ENCODE measurements at regions not wholly inside any gene's neighbourhood (a gene's known extent, or its start where the extent isn't known, plus 50 kb on each side); places are given as distances from the start of the nearest gene placed in this dataset.
A peak's percentile ranks its signal among the peaks of the same experiment; 100 is the strongest.

DNA sequence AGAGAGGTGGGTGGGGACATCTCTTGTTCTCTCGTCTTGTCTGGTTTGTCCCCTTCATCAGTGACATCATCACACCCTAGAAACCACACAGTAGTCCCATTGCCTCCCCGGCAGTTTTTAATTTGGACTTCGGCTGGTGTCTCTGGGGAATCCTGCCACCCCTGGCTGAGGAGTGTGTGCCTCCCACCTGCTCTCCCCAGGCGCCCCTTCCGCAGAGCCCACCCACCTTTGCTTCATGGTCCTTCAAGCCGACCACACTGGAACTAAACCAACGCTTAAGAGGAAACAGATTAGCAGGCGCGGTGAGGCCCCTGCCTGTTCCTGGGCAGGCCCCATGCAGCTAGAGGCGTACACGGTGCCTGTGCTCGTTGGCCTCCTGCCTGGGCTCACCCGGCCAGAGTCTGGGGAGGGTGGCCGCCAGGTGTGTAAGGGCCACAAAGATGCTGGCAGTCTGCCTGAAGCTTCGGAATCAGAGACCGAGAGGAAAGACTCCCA, 107.6 kb upstream of the SPRY4 start:
- DNase-seq = peak; percentile 6

DNA sequence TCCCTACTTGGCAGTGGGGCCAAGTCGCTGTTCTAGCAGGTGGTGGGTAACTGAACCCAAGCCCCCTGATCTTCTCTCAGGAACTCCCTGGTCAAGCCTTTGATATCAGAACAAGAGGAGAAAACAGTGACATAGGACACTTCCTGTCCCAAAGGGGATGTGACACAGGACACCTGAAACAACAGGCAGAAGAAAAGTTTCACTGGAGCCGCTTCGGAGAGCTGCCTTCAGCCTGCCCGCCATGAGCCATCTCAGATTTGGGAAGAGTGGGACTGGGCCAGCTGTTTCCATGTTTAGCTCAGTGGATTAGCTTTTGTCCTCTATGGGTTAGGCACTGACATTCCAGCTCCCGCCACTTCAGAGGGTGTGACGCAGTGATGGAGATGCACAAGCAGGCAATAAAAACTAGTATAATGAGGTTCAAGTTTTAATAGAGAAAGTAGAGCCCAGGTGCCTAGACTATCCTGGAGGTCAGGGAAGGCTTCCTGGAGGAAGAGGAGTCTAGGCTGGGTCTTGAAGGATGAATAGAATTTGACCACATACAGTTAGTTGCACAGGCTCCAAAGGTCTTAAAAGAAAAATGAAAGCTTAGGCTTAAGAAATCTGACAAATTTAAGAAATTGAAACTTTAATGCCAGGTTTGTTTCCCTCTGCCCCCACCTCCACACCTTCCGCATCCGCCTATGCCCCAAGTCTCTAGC, 104.1 kb upstream of the SPRY4 start:
- DNase-seq = no peak

DNA sequence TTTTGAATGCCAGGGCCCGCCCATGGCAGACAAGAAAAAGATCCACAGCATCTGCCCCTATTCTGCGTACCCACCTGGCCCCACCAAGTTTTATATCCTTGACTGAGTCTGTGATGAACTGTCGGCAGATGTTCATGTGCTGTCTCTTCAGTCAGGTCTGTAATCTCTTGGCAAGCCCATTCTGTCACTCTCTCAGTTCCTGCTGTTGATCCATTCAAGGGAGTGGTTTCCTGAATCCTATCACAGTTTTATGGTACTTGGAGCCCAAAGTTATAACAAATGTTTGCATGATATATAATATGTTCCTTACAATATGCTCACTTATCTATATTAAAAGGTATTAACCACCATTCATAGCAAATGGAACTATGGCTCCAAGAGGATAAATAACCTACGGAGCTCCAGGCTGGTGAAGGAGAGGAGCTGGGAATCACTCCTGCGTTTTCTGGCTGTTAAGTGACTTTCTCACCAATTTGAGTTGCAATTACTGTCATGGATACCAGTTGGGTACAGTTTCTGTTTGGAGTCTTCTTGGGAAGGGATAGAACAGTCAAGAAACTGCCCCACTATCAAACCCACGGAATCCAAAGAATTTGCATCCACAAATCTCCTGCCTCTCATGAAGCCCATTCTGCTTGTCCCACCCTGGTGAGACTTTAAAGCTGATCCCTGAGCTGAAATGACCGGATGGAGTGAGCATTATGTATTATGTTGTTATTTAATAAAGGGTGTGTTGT, 103.4 kb upstream of the SPRY4 start:
- no peak for DNase-seq

DNA sequence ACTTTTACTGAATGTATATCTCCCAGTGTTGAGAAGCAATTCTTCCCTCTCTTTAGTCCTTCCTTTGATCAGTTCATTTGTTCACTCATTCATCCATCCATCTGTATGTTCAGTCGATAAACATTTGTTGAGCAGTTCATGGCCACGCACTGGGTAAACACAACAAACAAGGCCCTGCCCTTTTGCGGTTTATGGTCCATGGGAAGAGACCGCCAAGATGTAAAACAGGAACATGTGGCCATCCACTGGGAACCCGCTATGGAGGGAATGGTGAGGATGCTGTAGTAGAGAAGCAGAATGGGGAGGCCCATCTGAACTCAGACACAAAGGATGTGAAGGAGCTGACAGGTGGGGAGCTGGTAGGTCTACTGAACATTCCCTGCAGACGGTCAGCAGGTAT, 102.7 kb upstream of the SPRY4 start:
- no peak for DNase-seq

DNA sequence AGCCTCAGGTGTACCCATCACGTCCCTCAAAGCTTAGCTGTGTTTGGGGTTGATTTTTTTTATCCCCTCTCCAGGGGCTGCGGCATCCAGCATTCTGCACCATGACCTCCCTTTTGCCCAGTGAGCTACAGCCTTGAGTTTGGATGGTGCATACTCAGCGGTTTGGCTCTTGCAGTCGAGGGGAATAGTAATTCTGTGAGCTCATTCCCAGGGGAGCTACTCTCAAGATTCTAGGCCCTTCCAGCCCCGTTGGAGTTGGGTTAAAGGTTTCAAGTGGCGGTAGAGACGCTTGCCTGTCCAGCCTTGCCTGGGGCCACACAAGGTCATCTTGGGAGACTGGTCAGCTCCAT, 102.2 kb upstream of the SPRY4 start:
- DNase-seq = no peak

DNA sequence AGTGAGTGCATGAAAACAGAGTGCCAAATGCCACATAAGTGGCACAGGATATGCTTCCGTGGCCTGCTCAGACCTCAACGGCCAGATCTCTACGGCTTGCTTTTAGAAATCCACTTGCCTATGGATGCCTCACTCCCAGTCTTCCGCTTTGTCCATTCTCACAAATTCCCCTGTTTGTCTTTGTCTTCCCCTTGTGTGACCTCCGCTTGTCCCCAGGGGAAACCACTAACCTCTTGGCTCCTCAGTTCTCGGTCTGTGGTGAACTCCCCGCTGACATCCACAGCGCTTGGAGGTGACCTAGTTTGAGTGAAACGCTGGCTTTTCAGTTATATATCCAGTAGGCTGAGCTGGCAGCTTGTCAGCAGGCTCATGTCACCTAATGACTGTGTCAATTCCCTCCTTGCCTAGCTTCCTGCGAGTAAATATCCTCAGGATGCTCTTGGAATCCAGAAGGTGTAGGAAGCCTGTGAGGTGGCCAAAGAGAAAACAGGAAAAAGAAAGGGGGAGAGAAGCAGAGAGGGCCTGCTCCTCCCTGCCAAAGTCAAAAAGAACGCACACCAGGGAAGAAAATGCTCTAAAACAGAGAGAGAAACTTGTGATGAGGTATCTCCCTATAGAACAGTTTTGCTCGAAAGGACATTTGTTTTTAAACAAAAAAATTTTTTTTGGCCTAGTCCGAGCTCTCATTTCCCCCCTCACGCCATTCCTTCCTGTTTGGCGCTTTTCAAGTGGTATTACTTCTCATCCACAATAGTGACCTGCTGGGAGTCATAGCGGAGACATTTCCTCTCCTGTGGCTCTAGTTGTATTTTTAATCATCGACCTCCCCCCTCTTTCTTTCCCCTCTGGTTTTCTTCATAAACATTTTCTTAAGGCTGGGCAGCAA, 101.6 kb upstream of the SPRY4 start:
- no peak for DNase-seq

DNA sequence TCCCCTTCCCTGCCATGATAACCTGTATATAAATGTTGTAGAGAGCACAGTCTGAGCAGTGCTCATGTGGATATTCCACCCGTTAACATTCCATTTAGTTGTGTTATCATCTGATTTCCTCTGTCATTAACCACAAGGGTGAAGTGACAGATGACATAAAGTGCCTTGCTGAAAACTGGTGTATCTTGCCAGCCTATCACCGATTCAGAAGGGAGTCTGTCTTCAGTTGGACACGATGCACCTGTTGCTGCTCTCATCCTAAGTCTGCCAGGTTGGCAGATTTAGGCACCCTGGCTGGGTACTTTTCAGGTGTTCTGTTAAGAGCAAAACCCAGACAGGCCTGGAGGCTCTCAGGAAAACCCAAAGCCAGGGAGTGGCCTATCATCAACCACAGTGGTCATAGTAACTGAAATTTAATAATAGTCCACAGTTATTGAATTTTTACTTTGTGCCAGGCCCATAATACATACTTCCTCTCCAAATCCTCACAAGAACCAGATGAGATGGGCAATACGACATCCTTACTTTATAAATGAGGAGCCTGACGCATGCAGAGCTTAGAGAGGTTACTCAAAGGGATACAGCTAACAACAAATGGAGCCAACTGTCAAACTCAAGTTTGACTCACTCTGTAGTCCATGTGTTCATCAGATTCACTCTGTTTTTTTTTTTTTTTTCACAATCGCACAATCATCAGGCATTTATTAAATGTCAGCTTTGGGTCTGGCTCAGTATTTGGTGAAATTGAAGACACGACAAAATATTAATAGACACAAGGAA, 100.7 kb upstream of the SPRY4 start:
- DNase-seq = no peak

DNA sequence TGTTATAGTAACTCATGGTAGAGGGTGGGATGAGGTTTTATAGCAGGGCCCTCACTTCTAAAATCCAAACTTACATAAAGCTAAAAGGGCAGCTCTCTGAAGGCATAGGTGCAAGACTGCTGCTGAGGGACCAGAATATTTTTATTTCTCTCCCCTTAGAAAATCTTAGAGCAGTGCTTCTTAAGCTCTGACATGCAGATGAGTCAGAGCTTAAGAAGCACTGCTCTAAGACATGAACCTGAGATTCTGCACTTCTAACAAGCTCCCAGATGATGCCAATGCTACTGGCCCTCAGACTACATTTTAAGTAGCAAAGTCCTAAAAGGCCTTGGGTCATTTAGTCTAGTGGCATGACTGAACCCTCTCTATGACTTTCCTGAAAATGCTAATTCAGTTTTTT, 97.6 kb upstream of the SPRY4 start:
- DNase-seq = no peak

DNA sequence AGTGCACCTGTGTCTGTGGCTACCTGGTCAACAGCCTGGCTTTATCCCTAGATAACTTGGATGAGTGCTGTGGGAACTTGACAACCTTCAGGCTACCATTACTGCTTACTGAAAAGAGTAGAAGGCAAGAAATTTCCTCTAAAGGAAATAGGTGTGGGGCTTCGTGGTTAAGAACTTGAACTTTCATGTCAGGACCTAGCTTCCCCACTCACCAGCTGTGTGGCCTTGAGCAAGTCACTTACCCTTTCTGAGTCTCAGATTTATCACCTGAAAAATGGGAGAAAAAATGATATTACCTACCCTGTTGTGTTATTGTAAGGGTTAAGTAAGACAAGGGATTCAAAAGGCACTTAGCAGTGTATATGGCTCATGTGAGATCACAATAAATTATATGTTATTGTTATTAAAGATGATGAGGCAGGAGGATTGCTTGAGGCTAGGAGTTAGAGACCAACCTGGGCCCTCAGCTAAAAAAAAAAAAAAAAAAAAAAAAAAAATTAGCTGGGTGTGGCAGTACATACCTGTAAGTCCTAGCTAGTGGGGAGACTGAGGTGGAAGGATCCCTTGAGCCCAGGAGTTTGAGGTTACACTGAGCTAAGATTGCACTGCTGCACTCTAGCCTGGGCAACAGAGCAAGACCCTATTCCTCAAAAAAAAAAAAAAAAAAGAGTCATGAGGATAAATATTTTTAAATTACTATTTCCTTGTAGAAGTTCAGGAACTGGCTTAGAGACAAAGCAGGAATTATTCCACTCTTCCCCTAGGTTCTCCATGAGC, 97.0 kb upstream of the SPRY4 start:
- DNase-seq = no peak

DNA sequence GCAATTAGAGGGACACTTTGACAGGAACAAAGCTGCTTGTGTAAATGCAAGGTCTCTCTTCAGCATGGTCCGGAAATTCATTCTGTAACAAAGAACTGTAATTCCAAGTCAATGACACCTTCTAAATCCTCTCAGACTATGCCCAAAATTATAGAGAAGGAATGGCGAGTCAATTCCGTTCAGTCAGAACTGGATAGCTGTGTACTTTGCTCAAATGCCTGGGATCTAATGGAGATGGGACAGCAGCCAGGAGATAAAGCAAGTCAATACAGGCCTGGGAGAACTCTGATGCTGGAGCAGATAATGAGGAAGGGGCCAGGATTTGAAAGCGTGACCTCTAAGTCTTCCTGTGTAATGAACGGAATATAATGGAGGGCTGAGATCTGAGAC, 96.4 kb upstream of the SPRY4 start:
- no peak for DNase-seq

DNA sequence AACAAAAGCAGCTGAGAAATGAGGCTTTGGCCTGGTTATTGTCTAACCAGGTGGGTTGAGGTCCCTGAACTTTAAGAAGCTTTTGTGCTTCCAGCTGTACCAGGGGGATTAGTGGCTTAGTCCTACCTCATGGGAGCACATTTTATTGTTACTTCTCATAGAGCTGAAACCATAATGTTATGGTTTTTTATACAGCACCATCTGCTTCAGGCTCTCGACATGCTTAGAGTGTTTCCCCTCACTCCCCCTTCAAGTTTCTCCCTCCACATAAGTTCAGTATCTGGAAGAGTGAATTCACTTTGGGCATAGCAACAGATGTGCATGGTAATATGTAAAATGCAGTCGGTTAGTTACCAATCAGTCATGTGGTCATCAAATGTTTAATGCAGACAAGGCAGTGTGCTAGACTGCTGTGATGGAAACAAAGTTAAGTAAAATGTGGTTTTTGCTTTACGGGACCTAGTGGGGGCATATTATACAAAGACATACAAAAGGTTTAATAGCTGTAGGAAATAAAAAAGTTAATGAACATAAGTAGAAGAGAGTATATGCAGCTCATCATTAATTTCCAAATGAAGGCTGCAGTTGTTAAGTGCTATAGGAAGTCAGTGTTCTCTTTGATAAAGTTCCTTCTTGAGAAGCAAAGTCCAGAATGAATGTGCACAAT, 95.9 kb upstream of the SPRY4 start:
- no peak for DNase-seq

DNA sequence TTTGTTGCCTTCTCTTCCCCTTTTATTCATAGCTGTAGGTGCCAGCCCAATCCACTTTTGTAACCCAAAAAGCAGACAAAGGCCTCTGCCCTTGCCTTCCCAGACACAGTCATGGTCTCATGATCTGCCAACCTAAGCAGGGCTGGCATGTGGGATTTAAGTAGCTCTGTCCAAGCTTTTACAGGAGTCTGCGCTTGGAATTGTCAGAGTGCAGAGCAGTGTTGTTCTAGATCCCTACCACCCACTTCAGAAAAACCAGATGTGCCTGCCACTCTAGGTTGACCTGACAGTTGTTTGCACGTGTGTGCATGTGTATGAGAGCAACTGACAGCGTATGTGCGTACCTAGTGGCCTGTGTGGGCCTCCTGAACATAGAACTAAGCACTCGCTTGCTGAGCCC, 87.8 kb upstream of the SPRY4 start:
- DNase-seq = no peak

DNA sequence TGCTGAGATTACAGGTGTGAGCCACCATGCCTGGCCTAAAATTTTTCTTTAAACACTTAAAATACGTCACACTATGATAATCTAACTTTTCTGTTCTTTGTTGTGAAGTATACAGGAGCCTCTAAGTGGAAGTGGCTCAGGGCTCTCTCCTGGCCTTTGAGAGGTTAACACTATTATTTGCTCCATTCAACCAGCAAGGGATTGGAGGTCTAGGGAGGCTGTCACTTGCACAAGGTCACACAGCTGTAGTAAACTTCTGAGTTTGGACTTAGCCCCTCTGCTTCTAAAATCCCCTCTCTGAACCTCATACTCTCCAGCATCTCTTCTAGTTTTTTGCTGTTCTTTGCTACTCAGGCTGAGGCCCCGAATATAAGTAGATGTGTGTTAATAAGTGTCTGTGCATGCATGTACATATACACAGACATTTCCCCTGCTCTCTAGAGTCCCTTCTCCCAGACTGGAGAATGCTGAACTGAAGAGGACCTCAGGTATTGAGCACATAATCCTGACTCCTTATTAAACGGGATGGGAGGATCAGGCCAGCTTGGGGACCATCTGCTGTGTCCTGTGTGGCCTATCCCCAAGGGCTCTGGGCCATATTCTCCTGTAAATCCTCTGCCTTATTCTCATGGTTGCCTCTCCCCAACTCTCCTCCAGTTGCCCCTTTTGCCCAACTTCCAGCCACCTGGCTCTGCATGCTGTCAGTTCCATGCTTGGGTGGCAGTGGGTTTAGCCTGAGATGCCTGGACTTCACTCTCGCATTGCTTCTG, 87.0 kb upstream of the SPRY4 start:
- DNase-seq = no peak

DNA sequence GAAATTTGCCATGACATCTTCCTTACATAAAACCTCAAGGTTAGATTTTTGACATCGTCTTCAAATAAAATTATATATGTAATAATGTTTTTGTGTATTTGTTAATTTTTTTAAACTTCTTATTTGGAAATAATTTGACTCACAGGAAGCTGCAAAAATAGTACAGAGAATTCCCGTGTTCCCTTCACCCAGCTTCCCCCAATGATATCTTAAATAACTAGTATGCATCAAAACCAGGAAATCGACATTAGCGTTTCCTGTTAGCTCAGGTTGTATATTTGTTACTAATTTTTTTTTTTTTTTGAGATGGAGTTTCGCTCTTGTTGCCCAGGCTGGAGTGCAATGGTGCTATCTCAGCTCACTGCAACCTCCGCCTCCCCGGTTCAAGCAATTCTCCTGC, 86.3 kb upstream of the SPRY4 start:
- DNase-seq = no peak

DNA sequence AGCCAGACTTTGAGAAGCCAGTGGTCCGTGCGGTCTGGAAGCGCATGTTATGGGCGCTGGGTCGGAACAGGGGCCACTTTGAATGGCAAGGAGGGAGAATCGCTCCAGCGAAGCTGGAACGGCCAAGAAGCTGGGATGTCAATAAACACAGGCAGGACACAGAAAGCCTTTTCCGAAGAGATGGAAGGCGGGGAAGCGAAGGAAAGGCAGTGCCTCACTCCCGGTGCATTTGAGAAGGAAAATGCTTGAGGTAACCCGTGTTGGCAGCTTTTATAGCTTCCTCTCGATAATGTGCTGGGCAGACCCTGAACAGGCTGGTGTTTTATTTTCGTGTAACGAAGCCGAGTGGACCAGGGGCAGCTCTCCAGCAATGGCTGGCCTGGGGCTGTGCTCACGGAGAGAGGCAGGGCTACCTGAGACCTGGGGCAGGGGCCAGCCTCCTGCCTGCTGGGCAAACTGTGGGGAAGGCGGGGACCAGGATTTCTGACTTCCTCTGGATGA, 84.2 kb upstream of the SPRY4 start:
- DNase-seq = no peak

DNA sequence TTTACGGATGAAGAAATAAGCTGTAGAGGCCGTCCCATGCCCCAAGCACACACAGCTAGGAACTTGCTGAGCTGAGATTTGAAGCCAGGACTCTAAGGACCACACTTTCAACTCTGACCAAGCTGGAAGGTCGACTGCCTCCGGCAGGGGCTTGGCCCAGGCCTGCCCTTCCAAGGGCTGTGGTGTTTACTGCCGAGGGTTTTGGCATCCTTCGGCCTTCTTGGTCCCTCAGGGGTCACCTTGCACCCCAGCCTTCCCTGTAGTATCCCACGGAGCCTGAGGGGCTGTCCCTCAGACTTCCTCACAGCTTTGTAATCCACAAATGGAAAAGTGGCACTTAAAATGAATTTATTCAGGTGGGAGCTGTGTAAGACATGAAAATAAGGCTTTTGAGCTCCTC, 83.7 kb upstream of the SPRY4 start:
- DNase-seq = no peak

DNA sequence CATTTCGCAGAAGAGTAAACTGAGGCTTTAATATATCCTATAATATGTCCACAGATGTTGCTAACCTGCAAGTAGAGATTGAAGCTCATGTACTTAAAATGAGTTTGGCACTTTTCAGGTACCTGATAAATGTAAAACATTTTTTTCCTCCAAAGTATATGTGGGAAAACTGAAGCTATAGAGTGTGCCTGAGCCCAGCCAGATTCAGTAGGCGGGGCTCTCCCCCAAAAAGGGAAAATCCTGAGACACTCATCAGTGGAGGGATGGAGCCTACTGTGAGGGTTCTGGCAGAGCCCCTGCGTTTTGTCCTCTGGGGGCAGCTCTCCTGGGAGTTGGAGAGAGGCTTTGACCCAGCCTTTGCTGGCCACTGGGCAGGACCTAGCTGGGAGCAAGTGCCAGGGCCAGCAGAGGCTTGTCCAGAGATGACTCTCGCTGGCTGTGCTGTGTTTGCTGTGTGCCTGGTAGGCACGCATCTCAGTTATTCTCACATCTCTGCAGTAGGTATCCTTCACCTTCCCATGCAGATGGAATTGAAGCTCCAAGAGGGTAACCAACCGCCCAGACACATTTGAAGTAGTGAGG, 81.1 kb upstream of the SPRY4 start:
- DNase-seq = no peak

DNA sequence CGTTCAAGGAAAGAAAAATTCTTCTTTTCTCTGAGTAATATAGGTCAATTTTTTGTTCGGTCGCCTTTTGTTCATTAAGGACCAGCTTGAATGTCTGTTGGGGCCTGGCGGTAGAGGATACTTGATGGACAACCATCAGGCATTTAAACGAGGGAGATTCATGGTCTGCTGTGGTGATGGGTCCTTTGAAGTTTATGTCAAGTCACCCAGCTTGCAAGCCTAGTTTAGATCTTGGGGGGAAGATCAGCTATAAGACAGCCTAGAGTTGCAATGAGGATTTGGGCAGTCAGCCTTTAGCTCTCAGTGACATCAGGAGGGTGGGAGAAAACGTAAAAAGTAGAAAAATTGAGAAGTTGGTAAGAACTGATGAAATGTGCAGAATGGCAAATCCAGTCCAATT, 80.2 kb upstream of the SPRY4 start:
- DNase-seq = no peak

DNA sequence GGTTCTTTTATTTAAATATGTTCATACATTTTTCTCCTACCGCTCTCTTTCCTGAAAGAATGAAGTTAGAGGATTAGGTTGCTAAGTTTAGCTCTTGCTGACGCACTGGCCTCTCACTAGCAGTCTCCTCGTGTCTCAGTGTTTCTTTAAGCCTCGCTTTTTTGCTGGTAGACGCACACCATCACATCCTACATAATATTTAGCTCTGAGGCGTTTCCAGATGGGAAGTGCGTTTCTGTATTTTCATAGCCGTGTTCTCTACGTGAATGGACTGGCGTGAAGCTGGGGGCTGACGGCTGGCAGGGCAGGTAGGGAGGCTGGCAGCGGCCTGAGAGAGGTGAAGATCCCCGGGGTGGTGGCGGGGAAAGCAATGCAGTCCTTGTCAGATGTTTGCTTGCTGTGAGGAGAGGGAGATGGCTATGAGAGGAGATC, 79.2 kb upstream of the SPRY4 start:
- no peak for DNase-seq

DNA sequence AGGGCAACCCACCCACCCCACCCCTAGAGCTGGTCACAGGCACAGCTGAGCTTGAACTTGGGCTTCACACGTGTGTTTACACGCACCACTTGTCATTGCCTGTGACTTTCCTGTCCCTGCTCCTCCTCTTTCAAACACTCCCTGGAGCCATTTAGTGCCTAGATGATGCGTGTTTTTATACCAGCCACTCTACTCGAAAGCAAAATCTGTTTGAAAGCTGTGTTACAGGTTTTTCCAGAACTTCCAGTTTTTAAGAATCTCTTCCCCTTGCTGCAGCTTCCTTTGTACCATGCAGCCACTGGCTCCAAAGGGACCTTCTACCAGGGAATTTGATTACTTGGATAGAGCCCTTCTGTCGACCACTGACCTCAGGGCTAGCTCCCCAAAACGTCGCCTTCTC, 78.8 kb upstream of the SPRY4 start:
- peak; percentile 34 for DNase-seq

Measured in NCI-H510A (cell line).